HCT116 (cell line): ENCODE measurements at regions not wholly inside any gene's neighbourhood (a gene's known extent, or its start where the extent isn't known, plus 50 kb on each side); places are given as distances from the start of the nearest gene placed in this dataset.

Experiments
- ATAC-seq: fragments of 200-7000 bp; cut with Tn5 transposase; 2 replicates; pipeline ENCODE4 v1.9.1; 2020; ENCODE audit warnings: mild to moderate bottlenecking, moderate library complexity
- BruUV-seq: library from RNA; stranded (reverse); fragments of 400-500 nt; replicated peaks from 2 replicates; lab custom pipeline; 2021; lab: Mats Ljungman, UMichigan
- CTCF ChIA-PET: fragments of 300-600 bp; sonication (Branson Sonifier 250); formaldehyde crosslinking; loops from one replicate; lab custom pipeline; 2021; ENCODE audit warnings: antibody characterized with exemption; lab: Charles Lee
- POLR2A ChIA-PET: fragments of 300-600, 350-600 bp; sonication (Branson Sonifier 250); formaldehyde crosslinking; loops from one replicate; lab custom pipeline; 2021; ENCODE audit warnings: antibody characterized with exemption; lab: Charles Lee
- RAD21 ChIA-PET, 2 experiments: fragments of 300-600 bp; sonication (Branson Sonifier 250); formaldehyde crosslinking; loops; one replicate each; lab custom pipeline; 2023; ENCODE audit warnings: low total read pairs in 2 of 2; ENCODE audit not compliant: uncharacterized antibody in 2 of 2, unreplicated experiment in 2 of 2, low non-redundant PET in 1 of 2; lab: Charles Lee
- DNase-seq: peaks from one replicate; pipeline ENCODE4 v3.0.0-alpha.2; 2010; ENCODE audit warnings: low read depth, low spot score
- H2AFZ ChIP-seq: fragments of 200-600 bp; shearing (Covaris generic), sonication (generic); 2 replicates; pipeline ENCODE4 v1.6.1; 2017; ENCODE audit warnings: low read depth, mixed run types, mixed read lengths, antibody characterized with exemption, low read length; ENCODE audit not compliant: poor library complexity, severe bottlenecking
- H3K27ac ChIP-seq: 2 replicates; pipeline ENCODE4 v1.5.1; 2012; ENCODE audit warnings: low read depth, low read length
- H3K27me3 ChIP-seq: fragments of 200-600 bp; sonication (generic); 2 replicates; pipeline ENCODE4 v1.6.1; 2016; ENCODE audit warnings: mixed run types, low read length, mixed read lengths; ENCODE audit not compliant: insufficient read depth
- H3K36me3 ChIP-seq, 2 experiments: fragments of 200-500 bp in 1 of 2; fragments of 200-600 bp in 1 of 2; sonication (Bioruptor generic) in 1 of 2; sonication (generic) in 1 of 2; 2 replicates each; pipeline versions ENCODE4 v1.5.1 to v1.6.1; 2014 to 2016; ENCODE audit warnings: low read length in 2 of 2, inconsistent platforms in 1 of 2, mixed read lengths in 1 of 2, mixed run types in 1 of 2; ENCODE audit not compliant: insufficient read depth in 2 of 2, control insufficient read depth in 1 of 2
- H3K4me1 ChIP-seq, 2 experiments: fragments of 200-600 bp in 1 of 2; sonication (generic) in 1 of 2; 2 replicates each; pipeline versions ENCODE4 v1.5.1 to v1.6.1; 2012 to 2017; ENCODE audit warnings: low read length in 2 of 2, inconsistent platforms in 1 of 2, mild to moderate bottlenecking in 1 of 2, mixed read lengths in 1 of 2, mixed run types in 1 of 2, moderate library complexity in 1 of 2; ENCODE audit not compliant: insufficient read depth in 2 of 2, control insufficient read depth in 1 of 2
- H3K4me2 ChIP-seq: fragments of 200-600 bp; sonication (generic); 2 replicates; pipeline ENCODE4 v1.6.1; 2017; ENCODE audit warnings: mixed run types, low read length, mixed read lengths
- H3K4me3 ChIP-seq, 2 experiments: fragments of 200-600 bp in 1 of 2; sonication (generic) in 1 of 2; replicated peaks in 1 of 2; 2 replicates each; pipeline ENCODE4 v1.5.1; 2011 to 2016; ENCODE audit warnings: low read length in 2 of 2, control low read depth in 1 of 2, low read depth in 1 of 2, mild to moderate bottlenecking in 1 of 2, mixed read lengths in 1 of 2, mixed run types in 1 of 2
- H3K79me2 ChIP-seq: fragments of 200-600 bp; sonication (generic); 2 replicates; pipeline ENCODE4 v1.6.1; 2017; ENCODE audit warnings: mild to moderate bottlenecking, mixed run types, low read length, moderate library complexity, mixed read lengths; ENCODE audit not compliant: insufficient read depth
- H3K9ac ChIP-seq: fragments of 200-600 bp; sonication (generic); 2 replicates; pipeline ENCODE4 v1.6.1; 2016; ENCODE audit warnings: low read length, mixed read lengths
- H3K9me2 ChIP-seq: fragments of 200-600 bp; sonication (generic), shearing (Covaris generic); 2 replicates; pipeline ENCODE4 v1.6.1; 2017; ENCODE audit warnings: mixed run types, mild to moderate bottlenecking, moderate library complexity; ENCODE audit not compliant: insufficient read depth
- H3K9me3 ChIP-seq, 2 experiments: fragments of 200-500 bp in 1 of 2; fragments of 200-600 bp in 1 of 2; sonication (Bioruptor generic) in 1 of 2; sonication (generic) in 1 of 2; 2 replicates each; pipeline ENCODE4 v1.6.1; 2014 to 2017; ENCODE audit warnings: low read length in 2 of 2, mixed read lengths in 2 of 2, inconsistent platforms in 1 of 2, low read depth in 1 of 2, mild to moderate bottlenecking in 1 of 2, mixed run types in 1 of 2, moderate library complexity in 1 of 2; ENCODE audit not compliant: control insufficient read depth in 1 of 2, insufficient read depth in 1 of 2
- H4K20me1 ChIP-seq: fragments of 200-600 bp; sonication (generic), shearing (Covaris generic); 2 replicates; pipeline ENCODE4 v1.6.1; 2017; ENCODE audit warnings: mixed run types, mild to moderate bottlenecking, moderate library complexity; ENCODE audit not compliant: insufficient read depth
- CBX3 ChIP-seq: IDR thresholded peaks from 2 replicates; pipeline ENCODE4 v1.6.1; 2012; ENCODE audit warnings: low read depth
- CEBPB ChIP-seq: IDR thresholded peaks from 2 replicates; pipeline ENCODE4 v1.6.1; 2012; ENCODE audit warnings: low read depth
- EGR1 ChIP-seq: IDR thresholded peaks from 2 replicates; pipeline ENCODE4 v1.6.1; 2012; ENCODE audit warnings: low read depth
- ELF1 ChIP-seq: IDR thresholded peaks from 2 replicates; pipeline ENCODE4 v1.6.1; 2012; ENCODE audit warnings: low read depth, borderline replicate concordance
- EZH2 ChIP-seq: fragments of 200-600 bp; sonication (generic); IDR thresholded peaks from 2 replicates; pipeline ENCODE4 v1.6.1; 2017; ENCODE audit warnings: antibody characterized with exemption, mixed run types
- FOSL1 ChIP-seq: IDR thresholded peaks from 2 replicates; pipeline ENCODE4 v1.6.1; 2012; ENCODE audit warnings: low read depth
- JUND ChIP-seq: IDR thresholded peaks from 2 replicates; pipeline ENCODE4 v1.6.1; 2012
- MAX ChIP-seq: IDR thresholded peaks from 2 replicates; pipeline ENCODE4 v1.6.1; 2012
- POLR2A ChIP-seq: IDR thresholded peaks from 2 replicates; pipeline ENCODE4 v1.7.0; 2011; ENCODE audit warnings: borderline replicate concordance; ENCODE audit not compliant: insufficient read depth, insufficient read length; ENCODE audit errors: extremely low read depth
- REST ChIP-seq: IDR thresholded peaks from 2 replicates; pipeline ENCODE4 v1.6.1; 2012; ENCODE audit warnings: low read depth
- SIN3A ChIP-seq: IDR thresholded peaks from 2 replicates; pipeline ENCODE4 v1.6.1; 2012; ENCODE audit warnings: low read depth
- SP1 ChIP-seq: IDR thresholded peaks from 2 replicates; pipeline ENCODE4 v1.6.1; 2012; ENCODE audit warnings: low read depth
- YY1 ChIP-seq: IDR thresholded peaks from 2 replicates; pipeline ENCODE4 v1.6.1; 2011; ENCODE audit warnings: low read length, low read depth, moderate library complexity, mild to moderate bottlenecking; ENCODE audit not compliant: insufficient replicate concordance; ENCODE audit errors: extremely low read depth
- ZFX ChIP-seq: fragments of 450-650 bp; IDR thresholded peaks from 2 replicates; pipeline ENCODE4 v1.6.1; 2017
- ZNF274 ChIP-seq: fragments of 200-500 bp; sonication (Bioruptor generic); IDR thresholded peaks from 2 replicates; pipeline ENCODE4 v1.6.1; 2014; ENCODE audit warnings: mild to moderate bottlenecking, low read depth, low read length, inconsistent platforms
- intact Hi-C: fragments of 100-400 bp; cut with micrococcal nuclease; formaldehyde crosslinking; loops from 2 replicates; pipeline ENCODE4 v1.10.0; 2022
- TF ChIP-seq, protein P1 (sequence below): IDR thresholded peaks from 2 replicates; pipeline ENCODE4 v1.6.1; 2012
- TF ChIP-seq, protein P2 (sequence below): IDR thresholded peaks from 2 replicates; pipeline ENCODE4 v1.6.1; 2011; ENCODE audit warnings: mild to moderate bottlenecking, low read length, moderate library complexity; ENCODE audit not compliant: insufficient replicate concordance; ENCODE audit errors: extremely low read depth

DNA sequence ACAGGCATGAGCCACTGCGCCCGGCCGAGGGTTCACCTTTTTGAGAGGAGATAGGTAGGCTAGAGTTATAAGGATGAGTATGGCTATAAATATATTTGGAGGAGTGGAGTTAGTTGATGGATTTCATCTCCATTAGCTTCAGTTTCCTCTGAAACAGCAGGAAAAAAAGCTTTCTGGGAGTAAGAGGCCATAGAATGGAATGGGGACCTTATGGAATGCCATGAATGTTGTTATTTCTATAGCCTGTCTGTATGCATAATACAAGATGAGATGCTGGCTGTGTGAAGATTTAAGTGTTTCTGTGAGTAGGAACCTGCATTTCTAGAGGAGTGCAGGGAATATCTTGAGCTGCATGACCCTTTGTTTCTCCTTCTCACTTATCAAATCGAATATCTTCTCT, 114.9 kb upstream of the ARX start:
- RAD21 ChIA-PET: no interaction called here
- H3K36me3 ChIP-seq: no peaks in the 10 kb centered on the region
- no peaks in the 10 kb centered on the region for H3K9me2 ChIP-seq
- intact Hi-C loops: no loop called here
- BruUV-seq: no TSS peak
- no peaks in the 10 kb centered on the region for H3K27me3 ChIP-seq
- CTCF ChIA-PET: interaction anchor here (1.6 kb wide), 1 partner anchor 13 kb away, joined by 3 read pairs; no protein-coding TSS in a partner anchor
- TF ChIP-seq, protein P1, sequence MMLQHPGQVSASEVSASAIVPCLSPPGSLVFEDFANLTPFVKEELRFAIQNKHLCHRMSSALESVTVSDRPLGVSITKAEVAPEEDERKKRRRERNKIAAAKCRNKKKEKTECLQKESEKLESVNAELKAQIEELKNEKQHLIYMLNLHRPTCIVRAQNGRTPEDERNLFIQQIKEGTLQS: no peak
- TF ChIP-seq SIN3A (no peak), CEBPB (no peak), YY1 (no peak)
- no peak for ATAC-seq
- POLR2A ChIA-PET: no interaction called here
- no peak overlapping the region for H3K27ac ChIP-seq
- H3K4me2 ChIP-seq: no peak overlapping the region
- H4K20me1 ChIP-seq: no peaks in the 10 kb centered on the region
- no peak overlapping the region for H2AFZ ChIP-seq
- no peak overlapping the region for H3K4me3 ChIP-seq
- H3K79me2 ChIP-seq: no peaks in the 10 kb centered on the region
- no peak for DNase-seq
- H3K9ac ChIP-seq: no peak overlapping the region
- H3K4me1 ChIP-seq: no peaks in the 10 kb centered on the region
- no peaks in the 10 kb centered on the region for H3K9me3 ChIP-seq

DNA sequence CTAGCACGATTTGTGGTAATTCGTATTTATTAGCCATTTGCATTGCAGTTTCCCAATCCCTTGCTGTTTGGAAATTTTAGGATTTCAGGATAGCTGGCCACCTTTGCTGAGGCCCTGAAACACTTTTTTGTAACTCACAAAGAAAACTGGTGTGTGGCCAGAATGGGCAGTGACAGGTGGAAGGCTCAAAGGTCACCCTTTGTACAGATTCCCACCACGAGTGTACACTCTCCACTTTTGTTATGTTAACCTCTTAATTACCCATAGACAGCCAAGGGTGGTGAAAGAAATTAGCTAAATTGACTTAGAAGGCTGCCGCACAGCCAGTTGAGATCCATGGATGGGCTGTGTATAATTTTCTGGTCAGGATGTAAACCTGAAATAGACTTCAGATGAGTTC, 109.7 kb upstream of the ARX start:
- H3K4me2 ChIP-seq: no peak overlapping the region
- no peaks in the 10 kb centered on the region for H3K36me3 ChIP-seq
- intact Hi-C loops: no loop called here
- no peak overlapping the region for H2AFZ ChIP-seq
- H3K9me3 ChIP-seq: no peaks in the 10 kb centered on the region
- H3K9ac ChIP-seq: no peak overlapping the region
- no peak overlapping the region for H3K4me3 ChIP-seq
- no peak for DNase-seq
- H3K9me2 ChIP-seq: no peaks in the 10 kb centered on the region
- no peaks in the 10 kb centered on the region for H4K20me1 ChIP-seq
- no peak for ATAC-seq
- no TSS peak for BruUV-seq
- ChIA-PET CTCF (no interaction called here), POLR2A (no interaction called here), RAD21 (no interaction called here)
- no peaks in the 10 kb centered on the region for H3K4me1 ChIP-seq
- no peaks in the 10 kb centered on the region for H3K27me3 ChIP-seq
- H3K79me2 ChIP-seq: no peaks in the 10 kb centered on the region
- no peak overlapping the region for H3K27ac ChIP-seq
- TF ChIP-seq ELF1 (no peak), ZNF274 (no peak), CBX3 (no peak), REST (no peak), EZH2 (no peak), JUND (no peak), MAX (no peak), FOSL1 (no peak), POLR2A (no peak), EGR1 (no peak), SIN3A (no peak), ZFX (no peak), CEBPB (no peak), SP1 (no peak), YY1 (no peak)
- TF ChIP-seq, protein P2, sequence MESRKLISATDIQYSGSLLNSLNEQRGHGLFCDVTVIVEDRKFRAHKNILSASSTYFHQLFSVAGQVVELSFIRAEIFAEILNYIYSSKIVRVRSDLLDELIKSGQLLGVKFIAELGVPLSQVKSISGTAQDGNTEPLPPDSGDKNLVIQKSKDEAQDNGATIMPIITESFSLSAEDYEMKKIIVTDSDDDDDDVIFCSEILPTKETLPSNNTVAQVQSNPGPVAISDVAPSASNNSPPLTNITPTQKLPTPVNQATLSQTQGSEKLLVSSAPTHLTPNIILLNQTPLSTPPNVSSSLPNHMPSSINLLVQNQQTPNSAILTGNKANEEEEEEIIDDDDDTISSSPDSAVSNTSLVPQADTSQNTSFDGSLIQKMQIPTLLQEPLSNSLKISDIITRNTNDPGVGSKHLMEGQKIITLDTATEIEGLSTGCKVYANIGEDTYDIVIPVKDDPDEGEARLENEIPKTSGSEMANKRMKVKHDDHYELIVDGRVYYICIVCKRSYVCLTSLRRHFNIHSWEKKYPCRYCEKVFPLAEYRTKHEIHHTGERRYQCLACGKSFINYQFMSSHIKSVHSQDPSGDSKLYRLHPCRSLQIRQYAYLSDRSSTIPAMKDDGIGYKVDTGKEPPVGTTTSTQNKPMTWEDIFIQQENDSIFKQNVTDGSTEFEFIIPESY: no peak
